ENCODE measurements at regions not wholly inside any gene's neighbourhood (a gene's known extent, or its start where the extent isn't known, plus 50 kb on each side); places are given as distances from the start of the nearest gene placed in this dataset.

GRCh38 chr3:14329842-14330241 lies 72.6 kb upstream of the SLC6A6 start:
- TF ChIP-seq CTCF (IDR thresholded peaks at IDR 0.05; ENCODE audit: poor library complexity) (no peak), EZH2 (IDR thresholded peaks at IDR 0.05; ENCODE audit: borderline replicate concordance) (no peak)
